ENCODE measurements at regions not wholly inside any gene's neighbourhood (a gene's known extent, or its start where the extent isn't known, plus 50 kb on each side); places are given as distances from the start of the nearest gene placed in this dataset.

DNA sequence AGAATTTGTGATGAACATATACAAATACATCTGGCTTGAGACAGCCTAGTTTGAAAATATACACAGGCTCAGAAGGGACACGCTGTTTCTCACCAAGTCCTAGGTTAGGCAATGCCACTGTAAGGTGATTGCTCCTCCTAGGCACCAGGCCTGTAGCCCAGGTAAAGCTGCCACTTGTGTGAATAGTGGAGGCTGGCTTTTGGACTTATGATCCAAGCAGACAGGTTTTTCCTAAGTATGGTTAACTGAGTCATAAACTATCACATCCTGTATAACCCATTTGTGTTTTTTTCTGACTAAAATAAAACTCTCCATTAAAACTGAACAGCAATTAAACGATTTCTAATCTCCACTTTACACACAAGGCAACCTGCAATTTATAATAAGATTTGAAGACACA is 81.0 kb downstream of the SEMA4F start:
- peak; percentile 68 for DNase-seq (ENCODE audit: low read depth)

- peak; percentile 21 for DNase-seq (ENCODE audit: low read depth)
Measured at GRCh38 chr2:74735564-74735963, 81.5 kb downstream of the SEMA4F start.

- DNase-seq (ENCODE audit: low read depth) = no peak
Measured at GRCh38 chr2:74736589-74736988, 82.5 kb downstream of the SEMA4F start.

DNA sequence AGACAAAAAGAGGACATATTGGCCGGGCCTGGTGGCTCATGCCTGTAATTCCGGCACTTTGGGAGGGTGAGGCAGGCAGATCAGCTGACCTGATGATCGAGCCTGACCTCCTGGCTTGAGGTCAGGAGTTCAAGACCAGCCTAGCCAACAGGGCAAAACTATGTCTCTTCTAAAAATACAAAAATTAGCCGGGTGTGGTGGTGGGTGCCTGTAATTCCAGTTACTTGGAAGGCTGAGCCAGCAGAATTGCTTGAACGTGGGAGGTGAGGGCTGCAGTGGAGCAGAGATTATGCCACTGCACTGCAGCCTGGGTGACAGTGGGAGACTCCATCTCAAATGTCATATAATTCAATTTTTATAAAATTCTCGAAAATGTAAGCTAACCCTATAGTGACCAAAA is 84.5 kb downstream of the SEMA4F start:
- DNase-seq (ENCODE audit: low read depth) = no peak

- peak; percentile 16 for DNase-seq (ENCODE audit: low read depth)
Measured at GRCh38 chr2:74739129-74739528, 85.1 kb downstream of the SEMA4F start.

DNA sequence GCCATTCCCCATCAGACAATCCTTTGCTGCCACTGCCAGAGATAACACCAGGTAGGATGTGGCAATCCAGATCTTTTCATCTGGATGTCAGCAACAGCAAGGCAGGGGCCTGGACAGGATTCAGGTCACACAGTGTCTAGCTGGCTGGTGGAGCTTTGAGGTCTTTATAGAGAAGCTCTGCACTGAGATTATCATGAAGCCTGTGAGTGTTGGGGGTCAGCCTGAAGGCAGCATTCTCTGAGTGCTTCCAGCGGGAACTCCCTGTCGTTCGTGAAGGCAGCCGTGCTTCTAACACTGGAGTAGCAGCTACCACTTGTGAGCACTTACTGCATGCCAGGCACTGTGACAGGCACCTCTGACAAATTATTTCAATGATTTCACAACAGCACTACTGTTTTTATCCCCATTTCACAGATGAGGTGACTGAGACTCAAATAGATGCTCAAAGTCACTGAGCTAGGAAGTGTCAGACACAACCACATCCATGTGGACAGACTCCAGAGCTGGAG is 85.7 kb downstream of the SEMA4F start:
- no peak for DNase-seq (ENCODE audit: low read depth)

DNA sequence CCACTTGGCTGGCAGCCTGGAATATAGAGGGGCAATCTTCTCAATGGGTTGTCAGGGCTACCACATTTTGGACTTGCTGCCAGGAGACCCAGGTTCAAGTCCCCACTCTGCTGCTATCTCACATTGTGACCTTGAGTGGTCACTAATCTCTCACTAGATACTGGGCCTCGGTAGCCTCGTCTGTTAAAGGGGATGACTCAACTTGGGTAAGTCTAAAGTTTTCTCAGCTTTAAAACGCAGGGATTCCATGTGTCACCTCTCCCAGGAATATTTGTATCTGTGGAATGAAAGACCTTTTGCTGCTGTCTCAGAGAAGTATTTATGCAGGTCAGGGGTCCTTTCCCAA is 86.3 kb downstream of the SEMA4F start:
- DNase-seq (ENCODE audit: low read depth) = no peak

DNA sequence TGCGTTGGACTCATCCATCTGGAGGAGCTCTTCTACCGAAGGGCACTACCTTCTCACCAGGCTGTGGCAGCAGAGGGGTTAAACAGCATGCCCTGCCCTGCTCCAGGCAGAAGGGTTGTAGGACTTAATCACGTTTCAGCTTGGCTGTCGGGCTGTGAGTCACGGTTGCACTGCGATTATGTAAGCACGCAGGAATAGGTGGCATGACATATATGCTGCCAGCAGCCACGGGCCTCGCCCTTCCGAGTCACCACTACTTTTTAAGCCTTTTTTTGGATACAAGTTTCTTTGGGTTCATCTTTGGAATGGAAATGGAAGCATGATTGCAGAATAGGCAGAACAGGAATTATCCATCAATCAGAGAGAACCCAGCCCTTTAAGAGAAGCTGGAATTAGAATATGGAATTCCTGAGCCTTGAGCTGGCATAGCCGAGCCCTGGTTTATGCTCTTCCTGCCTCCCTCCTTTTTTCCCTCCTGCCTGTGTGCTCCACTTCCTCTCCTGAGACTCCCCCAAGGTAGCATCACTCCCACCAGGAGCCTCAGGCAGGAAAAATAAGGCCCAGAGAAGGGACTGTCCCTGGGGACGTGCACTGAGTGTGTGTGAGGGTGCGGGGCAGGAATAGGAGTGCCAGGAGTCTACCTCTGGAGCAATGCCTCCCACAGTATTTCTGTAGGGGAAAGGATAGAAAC is 86.8 kb downstream of the SEMA4F start:
- peak; percentile 99 for DNase-seq (ENCODE audit: low read depth)

GRCh38 chr2:74741629-74742028 is 87.6 kb downstream of the SEMA4F start:
- no peak for DNase-seq (ENCODE audit: low read depth)

DNA sequence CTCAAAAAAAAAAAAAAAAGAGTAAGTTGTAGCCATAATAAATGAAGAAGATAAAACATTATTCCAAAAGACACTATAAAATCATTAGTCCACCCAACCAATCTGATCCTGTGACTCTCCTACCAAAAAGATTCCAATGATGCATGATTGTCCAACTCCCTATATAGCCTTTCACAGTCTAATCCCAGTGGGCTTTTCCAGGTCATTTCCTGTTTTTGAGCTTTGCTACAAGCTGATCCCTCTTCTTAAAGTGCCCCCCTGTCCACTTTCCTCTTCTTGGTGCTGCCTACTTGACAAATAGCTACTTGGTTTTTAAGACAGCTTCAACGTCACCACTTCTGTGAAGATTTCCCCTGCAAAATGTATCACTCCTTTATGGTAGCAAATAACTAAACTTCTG is 88.4 kb downstream of the SEMA4F start:
- no peak for DNase-seq (ENCODE audit: low read depth)

DNA sequence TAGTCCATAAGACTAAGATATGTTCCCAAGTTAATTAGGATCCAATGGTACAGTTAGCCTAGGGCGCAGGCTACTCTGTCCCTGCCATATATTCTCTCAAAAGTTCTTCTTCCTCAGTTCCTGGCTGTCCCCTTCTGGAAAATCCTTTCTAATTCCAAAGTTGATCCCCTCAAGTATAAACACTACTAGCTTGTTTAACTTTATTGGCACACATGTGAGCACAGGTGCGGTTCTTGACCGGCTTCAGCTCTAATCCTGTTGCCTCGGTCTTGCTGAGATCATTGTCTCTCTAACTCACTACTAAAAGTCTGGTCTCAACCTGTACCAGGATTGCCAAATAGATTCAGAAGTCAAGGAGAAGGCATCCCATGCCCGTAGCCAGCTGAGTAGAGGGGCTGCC is 89.0 kb downstream of the SEMA4F start:
- no peak for DNase-seq (ENCODE audit: low read depth)

DNA sequence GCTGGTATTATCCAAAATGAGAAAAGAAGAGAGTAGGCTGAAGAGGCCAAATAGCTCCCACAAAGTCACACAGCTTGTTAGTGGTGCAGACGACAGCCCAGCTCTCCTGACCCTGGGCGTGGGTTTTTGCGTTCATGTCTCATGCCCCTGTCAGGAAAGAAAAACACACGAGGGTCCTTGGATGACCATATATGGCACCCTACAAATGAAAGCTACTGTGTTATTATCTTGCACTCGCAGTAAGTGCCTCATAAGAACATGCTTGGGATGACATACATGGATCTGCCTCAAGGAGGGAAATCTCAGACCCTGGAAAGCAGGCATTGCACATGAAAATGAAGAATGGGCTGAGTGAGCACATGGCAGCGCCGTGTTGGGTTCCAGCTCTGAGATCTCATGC is 89.7 kb downstream of the SEMA4F start:
- DNase-seq (ENCODE audit: low read depth) = no peak

DNA sequence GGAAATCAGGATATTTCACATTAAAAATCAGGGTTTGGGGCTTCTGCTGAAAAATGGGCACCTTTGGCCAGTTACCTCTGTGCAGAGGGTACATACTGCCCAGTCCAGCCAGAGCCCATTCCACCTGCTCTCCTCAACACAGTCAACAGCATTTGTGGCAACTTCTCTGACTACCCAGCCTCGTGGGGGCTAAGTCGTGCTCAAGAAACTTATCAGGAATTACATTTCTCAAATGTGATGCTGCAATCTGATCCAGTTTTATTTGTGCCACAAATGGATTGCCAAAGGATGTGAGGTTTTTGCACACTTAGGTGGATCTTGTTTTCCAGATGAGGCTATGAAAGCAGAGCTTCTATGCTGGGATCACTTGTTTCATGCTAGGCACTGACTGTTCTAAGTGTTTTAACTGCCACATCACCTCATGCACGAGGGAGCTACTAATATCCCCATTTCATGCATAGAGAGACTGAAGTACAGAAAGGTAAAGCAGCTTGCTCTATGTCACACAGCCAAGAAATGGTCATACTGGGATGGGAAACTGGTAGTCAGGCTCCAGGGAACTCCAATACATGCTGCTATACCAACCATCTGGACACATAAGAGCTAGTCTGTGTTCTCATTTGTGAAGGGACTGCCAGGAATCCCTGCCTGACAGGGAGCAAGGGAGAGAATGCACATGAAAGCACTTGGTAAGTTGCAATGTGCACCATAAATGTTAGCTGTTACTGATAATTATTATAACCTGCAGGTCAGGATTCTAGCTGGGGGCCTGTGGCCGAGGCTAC is 89.0 kb upstream of the HK2 start:
- no peak for DNase-seq (ENCODE audit: low read depth)

DNA sequence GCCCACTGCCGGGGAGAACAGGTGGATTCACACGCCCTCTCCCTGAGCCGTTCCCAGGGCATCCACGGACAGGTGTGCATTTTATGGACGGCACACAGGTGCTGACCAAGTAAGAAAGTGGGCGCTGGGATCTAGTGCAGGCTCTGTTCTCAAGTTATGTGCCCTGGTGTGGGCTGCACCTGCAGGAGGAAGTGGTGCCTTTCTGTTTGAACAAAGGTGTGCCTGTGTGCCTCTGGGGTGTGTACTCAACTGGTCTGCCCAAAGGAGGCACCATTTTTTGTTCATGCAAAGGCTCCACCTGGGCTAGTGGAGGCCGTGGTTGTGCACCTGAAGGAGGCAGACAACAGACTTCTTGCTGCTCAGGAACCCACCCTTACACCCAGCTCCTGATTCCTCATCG is 88.2 kb upstream of the HK2 start:
- no peak for DNase-seq (ENCODE audit: low read depth)

- DNase-seq (ENCODE audit: low read depth) = no peak
Measured at GRCh38 chr2:74746480-74746879, 87.4 kb upstream of the HK2 start.

GRCh38 chr2:74747411-74748080 is 86.4 kb upstream of the HK2 start:
- DNase-seq (ENCODE audit: low read depth) = peak; percentile 75

- DNase-seq (ENCODE audit: low read depth) = no peak
Measured at GRCh38 chr2:74748665-74749064, 85.3 kb upstream of the HK2 start.

- DNase-seq (ENCODE audit: low read depth) = no peak
Measured at GRCh38 chr2:74749432-74749831, 84.5 kb upstream of the HK2 start.

GRCh38 chr2:74751981-74752851 is 81.7 kb upstream of the HK2 start:
- no peak for DNase-seq (ENCODE audit: low read depth)

GRCh38 chr2:74755386-74755785 is 78.5 kb upstream of the HK2 start:
- peak; percentile 61 for DNase-seq (ENCODE audit: low read depth)

DNA sequence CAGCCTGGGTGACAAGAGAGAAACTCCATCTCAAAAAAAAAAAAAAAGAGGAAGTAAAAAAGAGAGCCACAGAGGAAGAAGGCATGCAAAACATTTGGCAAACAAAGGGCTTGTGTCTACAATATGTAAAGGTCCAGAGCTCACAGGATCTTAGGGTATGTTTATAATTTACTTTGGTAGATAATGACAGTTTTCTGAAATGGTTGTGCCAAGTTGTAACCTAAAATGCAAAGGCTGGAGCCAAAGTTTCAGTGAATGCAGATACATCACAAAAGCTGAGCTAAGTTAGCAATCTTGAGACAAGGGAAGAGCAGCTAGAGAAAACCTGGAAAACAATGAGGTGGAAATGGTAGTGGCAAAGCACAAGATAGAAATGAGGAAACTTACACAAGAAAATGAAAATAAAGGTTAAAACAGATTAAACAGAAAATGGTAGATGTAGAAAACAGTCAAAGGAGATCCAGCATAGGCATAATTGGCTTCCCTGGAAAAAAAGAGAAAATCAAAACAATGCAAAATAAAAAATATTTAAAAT is 77.5 kb upstream of the HK2 start:
- no peak for DNase-seq (ENCODE audit: low read depth)

- peak; percentile 67 for DNase-seq (ENCODE audit: low read depth)
Measured at GRCh38 chr2:74759986-74760385, 73.9 kb upstream of the HK2 start.

Measured in ELR (cell line).